Heart left ventricle (tissue), 13 donors: ENCODE measurements at regions not wholly inside any gene's neighbourhood (a gene's known extent, or its start where the extent isn't known, plus 50 kb on each side); places are given as distances from the start of the nearest gene placed in this dataset.

Experiments used
- CTCF ChIP-seq, 12 donors: fragments of 200-600 bp; sonication (generic) in 4 of 12; IDR thresholded peaks; one replicate each; pipeline versions ENCODE4 v1.5.0 to v1.8.0; 2018 to 2022; ENCODE audit warnings: antibody characterized with exemption in 12 of 12, mild to moderate bottlenecking in 5 of 12
- POLR2A ChIP-seq, 2 donors: fragments of 450-650 bp; IDR thresholded peaks; one replicate each; pipeline ENCODE4 v1.6.1; 2017; ENCODE audit warnings: antibody characterized with exemption in 2 of 2, mild to moderate bottlenecking in 2 of 2, moderate library complexity in 2 of 2
- donor health status: ischemic (EF 13 %, LVEDD 7.1; RV severe dilation, severe dysfunction).
- donor health status: DM: no; HTN: yes; CAD: no.
- donor health status: DM: no; HTN: no; CAD: no.
- donor health status: ischemic (EF 25% LVEDD 6.9; RV normal size, moderate dysfunction).
- donor health status: ischemic (EF 25% LVEDD 5.7; RV mildly dilated, moderate dysfunction).
- donor health status: ischemic (EF 35%, LVEDD 5.7; RV mildly dilated, moderate dysfunction).
- donor health status: nonischemic (EF 11% LVEDD 7.7; RV severe dilation, severe dysfunction).
- donor health status: DM: yes; HTN: yes; CAD: no.
- donor health status: PGD.
- donor health status: ischemic (EF 29% LVEDD 5.4; RV normal size, mild dysfunction).
- donor health status: nonischemic (EF 23%, LVEDD 6.1; RV moderate dilation, normal function).

GRCh38 chr11:38927993-38928392, 2330.0 kb upstream of the RAG2 start:
- no peak for TF ChIP-seq CTCF (IDR thresholded peaks at IDR 0.05)
- TF ChIP-seq POLR2A (IDR thresholded peaks at IDR 0.05), result no peak
